ENCODE measurements at regions not wholly inside any gene's neighbourhood (a gene's known extent, or its start where the extent isn't known, plus 50 kb on each side); places are given as distances from the start of the nearest gene placed in this dataset.

DNA sequence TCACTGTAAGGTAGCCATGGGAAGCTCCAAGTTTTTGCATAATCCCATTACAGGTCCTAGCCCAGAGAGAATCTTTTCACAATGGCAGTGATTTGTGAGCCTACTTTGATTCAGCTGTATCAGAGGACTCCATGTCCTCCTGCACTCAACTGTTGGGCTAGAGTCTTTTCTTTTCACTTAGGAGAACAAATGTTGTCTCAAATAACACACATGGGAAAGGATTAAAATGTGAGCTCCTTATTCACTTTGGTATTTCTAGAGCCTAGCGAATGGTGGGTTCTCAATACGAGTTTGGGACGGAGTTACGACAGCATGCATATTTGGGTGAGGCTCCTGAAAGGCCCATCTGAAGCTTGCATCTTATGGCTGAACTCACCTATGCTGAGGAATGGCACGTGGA, 183.5 kb upstream of the STEAP4 start:
- TF ChIP-seq EZH2 (IDR thresholded peaks at IDR 0.05; ENCODE audit: insufficient read depth, poor library complexity, severe bottlenecking) (no peak), EZH2phosphoT487 (IDR thresholded peaks at IDR 0.05; ENCODE audit: insufficient read depth, low read depth) (no peak)

Data from GM23248 (cell line).